ENCODE measurements at regions not wholly inside any gene's neighbourhood (a gene's known extent, or its start where the extent isn't known, plus 50 kb on each side); places are given as distances from the start of the nearest gene placed in this dataset.
"Not testable (repeated sequence)": the region's sequence is repeated elsewhere in the genome, so short reads cannot be mapped to it uniquely, and the experiment has no call there.

DNA sequence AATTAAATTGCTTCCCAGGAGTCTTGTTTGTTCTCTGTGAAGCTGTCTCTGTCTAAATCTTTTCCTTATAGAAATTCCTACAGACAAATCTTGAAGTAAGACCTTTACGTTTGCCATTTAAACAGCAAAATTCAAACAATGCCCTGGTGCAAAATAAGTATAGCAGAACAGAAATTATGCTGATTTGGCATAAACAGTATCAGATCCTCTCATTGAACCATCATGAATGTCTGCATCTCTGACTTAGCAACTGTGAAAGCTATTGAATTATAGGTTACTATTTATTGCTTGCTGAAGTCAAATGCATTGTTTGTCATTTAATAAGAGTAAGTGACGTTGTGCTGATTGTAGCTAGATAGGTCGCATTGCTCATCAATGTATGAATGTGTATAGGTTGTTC, 1952.3 kb downstream of the KHDRBS2 start:
- H3K27ac ChIP-seq; intact Hi-C loops (cut with DNase I); H3K27me3 ChIP-seq; H3K4me3 ChIP-seq; H3K9me3 ChIP-seq (replicated peaks in 1 of 3); H3K36me3 ChIP-seq (replicated peaks in 1 of 2); DNase-seq; H3K4me1 ChIP-seq (replicated peaks in 1 of 2): not testable (repeated sequence)
- WGBS, 4 donors: 62 to 78% (median 68%) methylated on average over 3 of the region's 3 CpGs

DNA sequence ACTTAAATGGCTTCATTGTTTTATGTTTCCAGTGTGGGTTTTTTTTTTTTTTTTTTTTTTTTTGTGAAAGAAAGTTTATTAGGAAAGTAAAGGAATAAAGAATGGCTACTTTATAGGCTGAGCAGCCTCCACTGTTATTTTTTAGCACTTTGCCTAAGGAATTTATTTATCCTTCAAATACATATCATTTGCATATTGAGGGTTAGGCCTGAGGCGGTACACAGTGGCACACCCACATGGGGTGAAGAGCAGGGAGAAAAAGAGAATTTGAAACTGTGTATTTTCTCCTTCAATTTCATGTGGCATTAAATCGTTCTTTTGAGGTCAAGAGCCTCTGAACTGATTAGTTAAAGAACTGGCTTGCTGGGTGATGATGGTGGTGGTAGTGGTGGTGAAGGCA, 1977.1 kb downstream of the KHDRBS2 start:
- WGBS, 4 donors: 72 to 75% (median 73%) methylated on average over 2 of the region's 2 CpGs
- H3K4me3 ChIP-seq; H3K27ac ChIP-seq; H3K9me3 ChIP-seq (replicated peaks in 1 of 3); DNase-seq; intact Hi-C loops (cut with DNase I); H3K4me1 ChIP-seq (replicated peaks in 1 of 2); H3K36me3 ChIP-seq (replicated peaks in 1 of 2); H3K27me3 ChIP-seq: not testable (repeated sequence)
